Prostate gland (tissue), 2 donors: ENCODE measurements at regions not wholly inside any gene's neighbourhood (a gene's known extent, or its start where the extent isn't known, plus 50 kb on each side); places are given as distances from the start of the nearest gene placed in this dataset.

Experiments
- DNase-seq: peaks from one replicate; pipeline ENCODE4 v3.0.0-alpha.2; 2019; ENCODE audit warnings: low spot score
- H3K27ac ChIP-seq, 2 donors: fragments of 200-600 bp; sonication (generic); 2 replicates each; pipeline ENCODE4 v1.5.1; 2017 to 2019
- H3K27me3 ChIP-seq: fragments of 200-600 bp; sonication (generic); replicated peaks from 2 replicates; pipeline ENCODE4 v1.5.1; 2019; ENCODE audit not compliant: insufficient read depth
- H3K36me3 ChIP-seq, 2 donors: fragments of 200-600 bp; sonication (generic); 1 replicate in 1 of 2; 2 replicates in 1 of 2; pipeline versions ENCODE4 v1.5.1 to v1.8.1; 2017 to 2019
- H3K4me1 ChIP-seq: fragments of 200-600 bp; sonication (generic); replicated peaks from 2 replicates; pipeline ENCODE4 v1.5.1; 2019
- H3K4me3 ChIP-seq, 2 donors: fragments of 200-600 bp; sonication (generic); 2 replicates each; pipeline ENCODE4 v1.5.1; 2017 to 2019
- H3K9me3 ChIP-seq: fragments of 200-600 bp; sonication (generic); 2 replicates; pipeline ENCODE4 v1.5.1; 2017
- CTCF ChIP-seq, 4 experiments: fragments of 200-600 bp in 2 of 4; fragments of 450-650 bp in 2 of 4; sonication (generic) in 2 of 4; IDR thresholded peaks; 1 replicate in 3 of 4; 2 replicates in 1 of 4; pipeline ENCODE4 v1.5.1; 2016 to 2019; ENCODE audit warnings: antibody characterized with exemption in 4 of 4, mild to moderate bottlenecking in 2 of 4, moderate library complexity in 2 of 4
- POLR2A ChIP-seq: fragments of 450-650 bp; IDR thresholded peaks from one replicate; pipeline ENCODE4 v1.6.1; 2016; ENCODE audit warnings: antibody characterized with exemption, mild to moderate bottlenecking
- POLR2AphosphoS5 ChIP-seq: sonication (generic); formaldehyde crosslinking; IDR thresholded peaks from one replicate; pipeline ENCODE4 v1.6.1; 2017; ENCODE audit warnings: antibody characterized with exemption
- WGBS: methylation state at CpG from one replicate; pipeline ENCODE4 v1.1.5; 2018; 5-methylcytosine and 5-hydroxymethylcytosine counted together
- intact Hi-C: fragments of 100-400 bp; cut with DNase I; formaldehyde crosslinking; loops from one replicate; pipeline ENCODE4 v1.14.2; 2022

GRCh38 chr1:232223887-232224286, 406.0 kb downstream of the SIPA1L2 start:
- no peak for TF ChIP-seq POLR2A
- TF ChIP-seq POLR2AphosphoS5: no peak
- TF ChIP-seq CTCF (IDR thresholded peaks at IDR 0.05): no peak
- WGBS: 96% methylated on average over 7 of the region's 7 CpGs
- no peaks in the 10 kb centered on the region for H3K9me3 ChIP-seq
- H3K36me3 ChIP-seq: no peaks in the 10 kb centered on the region
- no peaks in the 10 kb centered on the region for H3K4me1 ChIP-seq
- DNase-seq: no peak
- no peaks in the 10 kb centered on the region for H3K27me3 ChIP-seq
- intact Hi-C loops: no loop called here
- no peak overlapping the region for H3K4me3 ChIP-seq
- no peak overlapping the region for H3K27ac ChIP-seq

GRCh38 chr1:232223183-232223708, 406.7 kb downstream of the SIPA1L2 start:
- no peaks in the 10 kb centered on the region for H3K27me3 ChIP-seq
- H3K4me1 ChIP-seq: no peaks in the 10 kb centered on the region
- TF ChIP-seq POLR2A: no peak
- no peak for TF ChIP-seq POLR2AphosphoS5
- no peak for TF ChIP-seq CTCF (IDR thresholded peaks at IDR 0.05)
- DNase-seq: no peak
- no peak overlapping the region for H3K4me3 ChIP-seq
- no peaks in the 10 kb centered on the region for H3K9me3 ChIP-seq
- 96% methylated on average over 2 of the region's 2 CpGs for WGBS
- intact Hi-C loops: no loop called here
- H3K36me3 ChIP-seq: no peaks in the 10 kb centered on the region
- no peak overlapping the region for H3K27ac ChIP-seq

- no peak for TF ChIP-seq POLR2A
- no peak for TF ChIP-seq CTCF (IDR thresholded peaks at IDR 0.05)
- TF ChIP-seq POLR2AphosphoS5: no peak
- Histone ChIP-seq H3K9me3 (no peaks in the 10 kb centered on the region), H3K4me3 (no peak overlapping the region), H3K36me3 (no peaks in the 10 kb centered on the region), H3K4me1 (no peaks in the 10 kb centered on the region), H3K27ac (no peak overlapping the region), H3K27me3 (no peaks in the 10 kb centered on the region)
- 98% methylated on average over 4 of the region's 4 CpGs for WGBS
- intact Hi-C loops: no loop called here
- no peak for DNase-seq
These were observed 407.3 kb downstream of the SIPA1L2 start for GRCh38 chr1:232222614-232223013.

- Histone ChIP-seq H3K9me3 (no peaks in the 10 kb centered on the region), H3K27ac (no peak overlapping the region), H3K27me3 (no peaks in the 10 kb centered on the region), H3K4me1 (no peaks in the 10 kb centered on the region), H3K4me3 (no peak overlapping the region), H3K36me3 (no peaks in the 10 kb centered on the region)
- no peak for DNase-seq
- TF ChIP-seq CTCF (IDR thresholded peaks at IDR 0.05) (no peak), POLR2AphosphoS5 (no peak), POLR2A (no peak)
- intact Hi-C loops: no loop called here
- WGBS: 86% methylated on average over 3 of the region's 3 CpGs
These were observed 408.0 kb downstream of the SIPA1L2 start for GRCh38 chr1:232221802-232222499.
